HCT116 (cell line): ENCODE measurements at regions not wholly inside any gene's neighbourhood (a gene's known extent, or its start where the extent isn't known, plus 50 kb on each side); places are given as distances from the start of the nearest gene placed in this dataset.

Experiments used
- ATAC-seq: fragments of 200-7000 bp; cut with Tn5 transposase; 2 replicates; pipeline ENCODE4 v1.9.1; 2020; ENCODE audit warnings: mild to moderate bottlenecking, moderate library complexity
- BruUV-seq: library from RNA; stranded (reverse); fragments of 400-500 nt; replicated peaks from 2 replicates; lab custom pipeline; 2021; lab: Mats Ljungman, UMichigan
- CTCF ChIA-PET: fragments of 300-600 bp; sonication (Branson Sonifier 250); formaldehyde crosslinking; loops from one replicate; lab custom pipeline; 2021; ENCODE audit warnings: antibody characterized with exemption; lab: Charles Lee
- POLR2A ChIA-PET: fragments of 300-600, 350-600 bp; sonication (Branson Sonifier 250); formaldehyde crosslinking; loops from one replicate; lab custom pipeline; 2021; ENCODE audit warnings: antibody characterized with exemption; lab: Charles Lee
- RAD21 ChIA-PET, 2 experiments: fragments of 300-600 bp; sonication (Branson Sonifier 250); formaldehyde crosslinking; loops; one replicate each; lab custom pipeline; 2023; ENCODE audit warnings: low total read pairs in 2 of 2; ENCODE audit not compliant: uncharacterized antibody in 2 of 2, unreplicated experiment in 2 of 2, low non-redundant PET in 1 of 2; lab: Charles Lee
- DNase-seq: peaks from one replicate; pipeline ENCODE4 v3.0.0-alpha.2; 2010; ENCODE audit warnings: low read depth, low spot score
- H2AFZ ChIP-seq: fragments of 200-600 bp; shearing (Covaris generic), sonication (generic); 2 replicates; pipeline ENCODE4 v1.6.1; 2017; ENCODE audit warnings: low read depth, mixed run types, mixed read lengths, antibody characterized with exemption, low read length; ENCODE audit not compliant: poor library complexity, severe bottlenecking
- H3K27ac ChIP-seq: 2 replicates; pipeline ENCODE4 v1.5.1; 2012; ENCODE audit warnings: low read depth, low read length
- H3K27me3 ChIP-seq: fragments of 200-600 bp; sonication (generic); 2 replicates; pipeline ENCODE4 v1.6.1; 2016; ENCODE audit warnings: mixed run types, low read length, mixed read lengths; ENCODE audit not compliant: insufficient read depth
- H3K36me3 ChIP-seq, 2 experiments: fragments of 200-500 bp in 1 of 2; fragments of 200-600 bp in 1 of 2; sonication (Bioruptor generic) in 1 of 2; sonication (generic) in 1 of 2; 2 replicates each; pipeline versions ENCODE4 v1.5.1 to v1.6.1; 2014 to 2016; ENCODE audit warnings: low read length in 2 of 2, inconsistent platforms in 1 of 2, mixed read lengths in 1 of 2, mixed run types in 1 of 2; ENCODE audit not compliant: insufficient read depth in 2 of 2, control insufficient read depth in 1 of 2
- H3K4me1 ChIP-seq, 2 experiments: fragments of 200-600 bp in 1 of 2; sonication (generic) in 1 of 2; 2 replicates each; pipeline versions ENCODE4 v1.5.1 to v1.6.1; 2012 to 2017; ENCODE audit warnings: low read length in 2 of 2, inconsistent platforms in 1 of 2, mild to moderate bottlenecking in 1 of 2, mixed read lengths in 1 of 2, mixed run types in 1 of 2, moderate library complexity in 1 of 2; ENCODE audit not compliant: insufficient read depth in 2 of 2, control insufficient read depth in 1 of 2
- H3K4me2 ChIP-seq: fragments of 200-600 bp; sonication (generic); 2 replicates; pipeline ENCODE4 v1.6.1; 2017; ENCODE audit warnings: mixed run types, low read length, mixed read lengths
- H3K4me3 ChIP-seq, 2 experiments: fragments of 200-600 bp in 1 of 2; sonication (generic) in 1 of 2; replicated peaks in 1 of 2; 2 replicates each; pipeline ENCODE4 v1.5.1; 2011 to 2016; ENCODE audit warnings: low read length in 2 of 2, control low read depth in 1 of 2, low read depth in 1 of 2, mild to moderate bottlenecking in 1 of 2, mixed read lengths in 1 of 2, mixed run types in 1 of 2
- H3K79me2 ChIP-seq: fragments of 200-600 bp; sonication (generic); 2 replicates; pipeline ENCODE4 v1.6.1; 2017; ENCODE audit warnings: mild to moderate bottlenecking, mixed run types, low read length, moderate library complexity, mixed read lengths; ENCODE audit not compliant: insufficient read depth
- H3K9ac ChIP-seq: fragments of 200-600 bp; sonication (generic); 2 replicates; pipeline ENCODE4 v1.6.1; 2016; ENCODE audit warnings: low read length, mixed read lengths
- H3K9me2 ChIP-seq: fragments of 200-600 bp; sonication (generic), shearing (Covaris generic); 2 replicates; pipeline ENCODE4 v1.6.1; 2017; ENCODE audit warnings: mixed run types, mild to moderate bottlenecking, moderate library complexity; ENCODE audit not compliant: insufficient read depth
- H3K9me3 ChIP-seq, 2 experiments: fragments of 200-500 bp in 1 of 2; fragments of 200-600 bp in 1 of 2; sonication (Bioruptor generic) in 1 of 2; sonication (generic) in 1 of 2; 2 replicates each; pipeline ENCODE4 v1.6.1; 2014 to 2017; ENCODE audit warnings: low read length in 2 of 2, mixed read lengths in 2 of 2, inconsistent platforms in 1 of 2, low read depth in 1 of 2, mild to moderate bottlenecking in 1 of 2, mixed run types in 1 of 2, moderate library complexity in 1 of 2; ENCODE audit not compliant: control insufficient read depth in 1 of 2, insufficient read depth in 1 of 2
- H4K20me1 ChIP-seq: fragments of 200-600 bp; sonication (generic), shearing (Covaris generic); 2 replicates; pipeline ENCODE4 v1.6.1; 2017; ENCODE audit warnings: mixed run types, mild to moderate bottlenecking, moderate library complexity; ENCODE audit not compliant: insufficient read depth
- CEBPB ChIP-seq: IDR thresholded peaks from 2 replicates; pipeline ENCODE4 v1.6.1; 2012; ENCODE audit warnings: low read depth
- ELF1 ChIP-seq: IDR thresholded peaks from 2 replicates; pipeline ENCODE4 v1.6.1; 2012; ENCODE audit warnings: low read depth, borderline replicate concordance
- EZH2 ChIP-seq: fragments of 200-600 bp; sonication (generic); IDR thresholded peaks from 2 replicates; pipeline ENCODE4 v1.6.1; 2017; ENCODE audit warnings: antibody characterized with exemption, mixed run types
- JUND ChIP-seq: IDR thresholded peaks from 2 replicates; pipeline ENCODE4 v1.6.1; 2012
- POLR2AphosphoS5 ChIP-seq: IDR thresholded peaks from 2 replicates; pipeline ENCODE4 v1.6.1; 2011; ENCODE audit warnings: mild to moderate bottlenecking, low read depth, low read length, moderate library complexity
- REST ChIP-seq: IDR thresholded peaks from 2 replicates; pipeline ENCODE4 v1.6.1; 2012; ENCODE audit warnings: low read depth
- SIN3A ChIP-seq: IDR thresholded peaks from 2 replicates; pipeline ENCODE4 v1.6.1; 2012; ENCODE audit warnings: low read depth
- SP1 ChIP-seq: IDR thresholded peaks from 2 replicates; pipeline ENCODE4 v1.6.1; 2012; ENCODE audit warnings: low read depth
- ZFX ChIP-seq: fragments of 450-650 bp; IDR thresholded peaks from 2 replicates; pipeline ENCODE4 v1.6.1; 2017
- ZNF274 ChIP-seq: fragments of 200-500 bp; sonication (Bioruptor generic); IDR thresholded peaks from 2 replicates; pipeline ENCODE4 v1.6.1; 2014; ENCODE audit warnings: mild to moderate bottlenecking, low read depth, low read length, inconsistent platforms
- intact Hi-C: fragments of 100-400 bp; cut with micrococcal nuclease; formaldehyde crosslinking; loops from 2 replicates; pipeline ENCODE4 v1.10.0; 2022

GRCh38 chr3:182698078-182698477, 95.2 kb upstream of the ATP11B start (continued):
- no peak for TF ChIP-seq EZH2

GRCh38 chr3:182699550-182700170, 93.6 kb upstream of the ATP11B start:
- Histone ChIP-seq H3K4me2 (no peak overlapping the region), H2AFZ (no peak overlapping the region), H3K36me3 (no peaks in the 10 kb centered on the region), H3K4me1 (no peaks in the 10 kb centered on the region), H3K9ac (no peak overlapping the region), H3K4me3 (no peak overlapping the region), H3K9me2 (no peaks in the 10 kb centered on the region), H3K27me3 (no peaks in the 10 kb centered on the region), H4K20me1 (no peaks in the 10 kb centered on the region), H3K27ac (no peak overlapping the region), H3K79me2 (no peaks in the 10 kb centered on the region), H3K9me3 (no peaks in the 10 kb centered on the region)
- CTCF ChIA-PET: no interaction called here
- no peak for ATAC-seq
- RAD21 ChIA-PET: no interaction called here
- intact Hi-C loops: no loop called here
- POLR2A ChIA-PET: interaction anchor here (0.5 kb wide), 1 partner anchor 55 kb away, joined by 3 read pairs; no protein-coding TSS in a partner anchor
- DNase-seq: no peak
- no TSS peak for BruUV-seq
- no peak for TF ChIP-seq REST
- no peak for TF ChIP-seq SIN3A
- TF ChIP-seq ZNF274: no peak
- TF ChIP-seq POLR2AphosphoS5: no peak
- TF ChIP-seq JUND: no peak
- no peak for TF ChIP-seq ZFX
- TF ChIP-seq CEBPB: no peak
- TF ChIP-seq ELF1: no peak
- TF ChIP-seq EZH2: no peak
- no peak for TF ChIP-seq SP1
